C4-2B (cell line): ENCODE measurements at regions not wholly inside any gene's neighbourhood (a gene's known extent, or its start where the extent isn't known, plus 50 kb on each side); places are given as distances from the start of the nearest gene placed in this dataset.

Experiments used
- H3K27ac ChIP-seq: fragments of 450-650 bp; 2 replicates; pipeline ENCODE4 v1.5.1; 2017
- ZFX ChIP-seq: fragments of 450-650 bp; IDR thresholded peaks from 2 replicates; pipeline ENCODE4 v1.6.1; 2017
- TF ChIP-seq, protein P1 (sequence below): fragments of 450-650 bp; conservative IDR thresholded peaks from 2 replicates; pipeline ENCODE4 v1.5.1; 2017; ENCODE audit warnings: mild to moderate bottlenecking

DNA sequence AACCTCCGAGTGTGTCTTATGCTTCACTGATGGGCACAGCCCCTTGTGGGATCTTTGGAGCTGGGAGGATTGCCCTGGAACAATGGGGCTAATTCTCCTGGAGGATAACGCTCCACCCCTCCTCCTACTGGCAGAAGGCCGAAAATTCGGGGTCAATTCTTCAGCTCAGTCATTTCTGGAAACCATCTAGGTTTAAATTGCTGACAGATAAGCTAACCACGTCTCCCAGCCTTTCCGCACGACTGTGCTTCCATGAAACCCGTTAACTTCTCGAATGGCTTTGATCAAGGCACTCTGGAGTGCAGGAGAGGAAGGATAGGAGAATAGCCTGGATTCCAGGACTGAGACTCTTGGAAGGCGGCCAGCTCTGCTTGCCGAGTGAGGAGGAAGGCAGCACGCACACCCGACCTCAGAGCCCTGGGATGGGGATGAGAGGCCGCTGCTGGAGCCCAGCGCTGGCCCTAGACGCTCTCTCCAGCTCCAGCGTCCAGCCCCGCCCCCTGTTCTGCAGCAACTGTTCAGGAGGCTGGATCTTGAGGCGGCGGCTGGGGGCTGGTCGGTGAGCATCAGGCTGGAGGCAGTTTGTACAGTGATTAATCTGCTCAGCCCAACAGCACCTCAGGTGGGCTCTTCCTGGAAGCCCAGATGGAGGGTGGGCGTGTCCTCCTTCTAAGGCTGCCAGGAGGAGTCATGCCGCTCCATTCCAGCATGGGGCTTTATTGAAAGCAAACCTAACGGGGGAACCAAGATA is 176.7 kb upstream of the NCAM1 start:
- TF ChIP-seq, protein P1, sequence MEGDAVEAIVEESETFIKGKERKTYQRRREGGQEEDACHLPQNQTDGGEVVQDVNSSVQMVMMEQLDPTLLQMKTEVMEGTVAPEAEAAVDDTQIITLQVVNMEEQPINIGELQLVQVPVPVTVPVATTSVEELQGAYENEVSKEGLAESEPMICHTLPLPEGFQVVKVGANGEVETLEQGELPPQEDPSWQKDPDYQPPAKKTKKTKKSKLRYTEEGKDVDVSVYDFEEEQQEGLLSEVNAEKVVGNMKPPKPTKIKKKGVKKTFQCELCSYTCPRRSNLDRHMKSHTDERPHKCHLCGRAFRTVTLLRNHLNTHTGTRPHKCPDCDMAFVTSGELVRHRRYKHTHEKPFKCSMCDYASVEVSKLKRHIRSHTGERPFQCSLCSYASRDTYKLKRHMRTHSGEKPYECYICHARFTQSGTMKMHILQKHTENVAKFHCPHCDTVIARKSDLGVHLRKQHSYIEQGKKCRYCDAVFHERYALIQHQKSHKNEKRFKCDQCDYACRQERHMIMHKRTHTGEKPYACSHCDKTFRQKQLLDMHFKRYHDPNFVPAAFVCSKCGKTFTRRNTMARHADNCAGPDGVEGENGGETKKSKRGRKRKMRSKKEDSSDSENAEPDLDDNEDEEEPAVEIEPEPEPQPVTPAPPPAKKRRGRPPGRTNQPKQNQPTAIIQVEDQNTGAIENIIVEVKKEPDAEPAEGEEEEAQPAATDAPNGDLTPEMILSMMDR = no peak
- no peak for TF ChIP-seq ZFX
- H3K27ac ChIP-seq = no peak overlapping the region

DNA sequence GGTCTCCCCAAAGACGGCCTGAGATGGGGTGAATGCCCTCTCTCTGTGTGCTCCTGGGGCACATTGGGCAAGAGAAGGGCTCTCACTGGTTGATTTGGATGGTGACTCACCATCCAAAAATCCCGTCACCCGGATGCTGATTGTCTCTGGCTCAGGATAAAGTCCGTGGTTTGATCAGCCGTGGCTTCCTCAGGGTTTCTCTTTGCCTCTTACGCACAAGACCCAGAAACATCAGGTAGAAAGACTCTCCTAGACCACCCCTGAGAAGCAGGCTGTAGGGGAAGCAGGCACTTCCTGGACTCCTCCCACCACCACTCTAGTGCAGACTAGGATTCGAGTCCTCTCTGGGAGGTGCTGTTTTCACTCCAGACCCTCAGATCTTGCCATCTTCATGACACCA is 176.1 kb upstream of the NCAM1 start:
- no peak overlapping the region for H3K27ac ChIP-seq
- TF ChIP-seq, protein P1 = no peak
- no peak for TF ChIP-seq ZFX

DNA sequence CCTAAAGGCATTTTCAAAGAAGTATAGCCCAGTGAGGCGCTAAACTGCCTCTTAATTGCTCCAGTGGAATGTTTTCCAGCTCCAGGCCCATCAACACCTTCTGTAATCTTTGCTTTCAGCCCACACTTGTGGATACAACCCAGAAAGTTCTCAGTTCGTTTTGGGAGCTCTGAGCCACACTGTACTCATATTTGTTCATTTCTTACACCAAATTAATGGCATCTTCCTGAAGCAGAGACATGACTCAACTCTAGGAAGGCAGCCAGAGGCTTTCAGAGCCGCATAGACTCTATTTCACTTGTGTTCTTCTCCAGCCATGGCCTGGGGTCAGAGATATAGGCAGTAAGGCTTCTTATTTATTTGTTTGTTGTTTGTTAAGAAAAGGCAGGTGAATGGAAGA is 175.5 kb upstream of the NCAM1 start:
- H3K27ac ChIP-seq = no peak overlapping the region
- TF ChIP-seq, protein P1 = no peak
- no peak for TF ChIP-seq ZFX

DNA sequence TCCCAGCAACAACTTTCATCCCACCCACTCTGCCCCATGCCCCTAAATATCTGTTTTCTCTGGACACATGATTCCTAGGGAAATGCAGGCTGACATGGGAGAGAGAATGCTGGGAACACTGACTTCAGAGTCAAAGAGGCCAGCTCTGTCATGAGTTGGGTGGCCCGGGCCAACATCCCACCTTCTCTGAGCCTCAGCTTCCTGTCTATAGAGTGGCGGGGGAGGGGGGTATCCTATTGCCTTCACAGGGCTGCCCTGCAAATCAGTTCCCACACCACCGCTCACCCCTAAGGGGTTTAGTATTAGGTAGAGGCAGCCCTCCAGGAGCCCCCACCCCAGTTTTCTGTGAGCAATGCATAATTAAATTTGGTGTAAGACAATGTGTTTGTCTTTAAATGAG is 175.0 kb upstream of the NCAM1 start:
- no peak overlapping the region for H3K27ac ChIP-seq
- TF ChIP-seq, protein P1 = no peak
- TF ChIP-seq ZFX = no peak

DNA sequence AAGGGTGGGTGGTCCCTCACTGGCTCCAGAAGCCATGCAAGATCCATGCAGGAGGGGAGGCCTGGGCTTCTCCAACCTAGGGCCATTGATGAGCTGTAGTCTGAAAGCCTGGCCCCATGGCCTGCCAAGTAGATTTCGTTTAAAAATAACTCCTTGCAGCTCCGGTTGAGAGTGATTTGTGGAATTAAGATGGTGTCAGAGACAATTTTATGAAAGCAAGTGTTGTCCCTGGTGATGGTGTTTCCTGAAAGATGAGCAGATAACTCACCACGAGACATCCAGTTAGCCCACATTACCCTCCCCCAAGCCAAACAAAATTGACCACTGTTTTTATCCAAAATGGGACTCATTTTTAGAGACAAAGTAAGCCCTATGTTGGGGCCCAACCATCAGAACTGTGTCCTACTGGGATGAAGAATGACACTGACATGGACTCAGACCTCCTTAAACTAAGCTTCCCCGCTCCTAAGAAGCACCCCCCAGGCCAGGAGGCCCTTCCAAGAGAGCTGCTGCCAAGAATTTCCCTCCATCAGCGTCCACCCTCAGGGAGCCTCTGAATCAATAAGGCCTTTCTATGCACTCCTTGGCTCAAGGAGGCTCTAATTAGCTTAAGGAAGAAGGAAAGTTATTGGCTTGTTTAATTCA is 174.2 kb upstream of the NCAM1 start:
- no peak overlapping the region for H3K27ac ChIP-seq
- TF ChIP-seq, protein P1 = no peak
- no peak for TF ChIP-seq ZFX

DNA sequence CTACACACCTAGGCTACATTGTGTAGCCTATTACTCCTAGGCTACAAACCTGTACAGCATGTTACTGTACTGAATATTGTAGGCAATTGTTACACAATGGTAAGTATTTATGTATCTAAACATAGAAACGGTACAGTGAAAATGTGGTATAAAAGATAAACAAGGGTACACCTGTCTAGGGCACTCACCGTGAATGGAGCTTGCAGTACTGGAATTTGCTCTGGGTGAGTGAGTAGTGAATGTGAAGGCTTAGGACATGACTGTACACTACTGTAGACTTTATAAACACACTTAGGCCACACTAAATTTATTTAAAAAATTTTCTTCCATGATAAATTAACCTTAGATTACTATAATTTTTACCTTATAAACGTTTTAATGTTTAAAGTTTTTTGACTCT is 171.7 kb upstream of the NCAM1 start:
- no peak overlapping the region for H3K27ac ChIP-seq
- TF ChIP-seq ZFX = no peak
- TF ChIP-seq, protein P1 = no peak

DNA sequence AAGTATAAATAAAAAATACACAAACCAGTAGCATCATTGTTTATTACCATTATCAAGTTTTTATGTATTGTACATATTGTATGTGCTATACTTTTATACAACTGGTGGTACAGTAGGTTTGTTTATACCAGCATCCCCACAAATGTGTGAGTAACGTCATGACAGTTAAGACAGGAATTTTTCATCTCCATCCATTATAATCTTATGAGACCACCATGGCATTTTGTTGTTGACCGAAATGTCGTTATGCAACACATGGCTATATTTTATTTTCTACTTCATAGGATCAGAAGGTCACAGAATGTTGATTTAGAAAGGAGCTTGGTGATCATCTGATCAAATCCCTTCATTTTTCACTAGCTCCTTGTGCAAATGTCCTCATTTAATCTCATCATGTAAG is 170.9 kb upstream of the NCAM1 start:
- H3K27ac ChIP-seq = no peak overlapping the region
- TF ChIP-seq, protein P1 = no peak
- no peak for TF ChIP-seq ZFX
